ENCODE measurements at regions not wholly inside any gene's neighbourhood (a gene's known extent, or its start where the extent isn't known, plus 50 kb on each side); places are given as distances from the start of the nearest gene placed in this dataset.

GRCh38 chr13:91292630-91293221 lies 54.8 kb upstream of the MIR17HG start:
- no peak for DNase-seq

GRCh38 chr13:91295712-91296410 lies 51.6 kb upstream of the MIR17HG start:
- no peak for DNase-seq

- DNase-seq: no peak
These were observed 50.0 kb upstream of the MIR17HG start for GRCh38 chr13:91297503-91297902.

Data from NCI-H1417 treated with DMSO at 0.1 percent for 48 hours (cell line).